HEK293 (cell line): ENCODE measurements at regions not wholly inside any gene's neighbourhood (a gene's known extent, or its start where the extent isn't known, plus 50 kb on each side); places are given as distances from the start of the nearest gene placed in this dataset.

Source experiments
- CTCF ChIA-PET: fragments of 350-600 bp; formaldehyde crosslinking; extraction: SDS; loops from one replicate; lab custom pipeline; 2021; ENCODE audit warnings: antibody characterized with exemption; lab: Yijun Ruan, JAX
- POLR2A ChIA-PET: fragments of 300-600 bp; formaldehyde crosslinking; extraction: SDS; loops from one replicate; lab custom pipeline; 2020; ENCODE audit warnings: antibody characterized with exemption, inconsistent platforms; lab: Yijun Ruan, JAX
- H3K27ac ChIP-seq: fragments of 200-500 bp; sonication (Bioruptor generic); 2 replicates; pipeline ENCODE4 v1.5.1; 2014; ENCODE audit warnings: low read depth, low read length, control low read depth, inconsistent platforms; ENCODE audit errors: extremely low read depth
- H3K36me3 ChIP-seq, 2 experiments: fragments of 200-500 bp in 1 of 2; sonication (Bioruptor generic) in 1 of 2; 1 replicate in 1 of 2; 2 replicates in 1 of 2; pipeline ENCODE4 v1.5.1; 2014 to 2017; ENCODE audit warnings: inconsistent platforms in 2 of 2, low read length in 2 of 2; ENCODE audit not compliant: control insufficient read depth in 2 of 2, insufficient read depth in 1 of 2
- H3K4me1 ChIP-seq: fragments of 200-500 bp; sonication (Bioruptor generic); 2 replicates; pipeline ENCODE4 v1.5.1; 2014; ENCODE audit warnings: mild to moderate bottlenecking, low read length, inconsistent platforms; ENCODE audit not compliant: control insufficient read depth, insufficient read depth
- H3K4me3 ChIP-seq: 2 replicates; pipeline ENCODE4 v1.5.1; 2011; ENCODE audit warnings: low read depth, mild to moderate bottlenecking, control low read depth, low read length, moderate library complexity
- H3K9me3 ChIP-seq: fragments of 200-500 bp; sonication (Bioruptor generic); 2 replicates; pipeline ENCODE4 v1.5.1; 2014; ENCODE audit warnings: low read depth, low read length, inconsistent platforms; ENCODE audit not compliant: control insufficient read depth, insufficient read depth
- HIC1 ChIP-seq: fragments of 450-650 bp; formaldehyde crosslinking; IDR thresholded peaks from 2 replicates; pipeline ENCODE4 v1.5.1; 2016; ENCODE audit warnings: missing biosample characterization, missing genetic modification characterization
- MEIS1 ChIP-seq: sonication (generic); formaldehyde crosslinking; IDR thresholded peaks from 2 replicates; pipeline ENCODE4 v1.8.1; 2022; ENCODE audit warnings: missing genetic modification reagents, mild to moderate bottlenecking, borderline replicate concordance
- PRDM6 ChIP-seq: fragments of 450-650 bp; formaldehyde crosslinking; IDR thresholded peaks from 2 replicates; pipeline ENCODE4 v1.5.1; 2017; ENCODE audit warnings: missing biosample characterization, missing genetic modification characterization
- SCRT2 ChIP-seq: fragments of 450-650 bp; formaldehyde crosslinking; IDR thresholded peaks from 2 replicates; pipeline ENCODE4 v1.5.1; 2016; ENCODE audit warnings: missing biosample characterization, missing genetic modification characterization
- SP3 ChIP-seq: fragments of 450-650 bp; formaldehyde crosslinking; IDR thresholded peaks from 2 replicates; pipeline ENCODE4 v1.5.1; 2016; ENCODE audit warnings: missing biosample characterization, missing genetic modification characterization
- TRIM28 ChIP-seq: IDR thresholded peaks from 2 replicates; pipeline ENCODE4 v1.6.1; 2011; ENCODE audit warnings: low read length, control low read depth, borderline replicate concordance
- ZNF10 ChIP-seq: fragments of 450-650 bp; formaldehyde crosslinking; IDR thresholded peaks from 2 replicates; pipeline ENCODE4 v1.5.1; 2017; ENCODE audit warnings: missing biosample characterization, missing genetic modification characterization
- ZNF184 ChIP-seq: fragments of 450-650 bp; IDR thresholded peaks from 2 replicates; pipeline ENCODE4 v1.5.1; 2018; ENCODE audit warnings: missing biosample characterization, mild to moderate bottlenecking, missing genetic modification characterization
- ZNF280C ChIP-seq: fragments of 450-650 bp; formaldehyde crosslinking; IDR thresholded peaks from 2 replicates; pipeline ENCODE4 v1.5.1; 2016; ENCODE audit warnings: missing biosample characterization, missing genetic modification characterization
- ZNF350 ChIP-seq: fragments of 450-650 bp; formaldehyde crosslinking; IDR thresholded peaks from 2 replicates; pipeline ENCODE4 v1.5.0; 2017; ENCODE audit warnings: missing biosample characterization, mild to moderate bottlenecking, missing genetic modification characterization
- ZNF488 ChIP-seq: fragments of 450-650 bp; formaldehyde crosslinking; IDR thresholded peaks from 2 replicates; pipeline ENCODE4 v1.5.1; 2016; ENCODE audit warnings: missing biosample characterization, missing genetic modification characterization
- ZNF585B ChIP-seq: fragments of 450-650 bp; formaldehyde crosslinking; IDR thresholded peaks from 2 replicates; pipeline ENCODE4 v1.5.1; 2016; ENCODE audit warnings: missing biosample characterization, missing genetic modification characterization
- ZNF747 ChIP-seq: fragments of 450-650 bp; formaldehyde crosslinking; IDR thresholded peaks from 2 replicates; pipeline ENCODE4 v1.5.1; 2016; ENCODE audit warnings: missing biosample characterization, missing genetic modification characterization
- ZNF776 ChIP-seq: fragments of 450-650 bp; formaldehyde crosslinking; IDR thresholded peaks from 2 replicates; pipeline ENCODE4 v1.5.0; 2017; ENCODE audit warnings: missing biosample characterization, missing genetic modification characterization, borderline replicate concordance
- TF ChIP-seq, protein P1 (sequence below): fragments of 450-650 bp; IDR thresholded peaks from 2 replicates; pipeline ENCODE4 v1.5.1; 2018; ENCODE audit warnings: missing biosample characterization, mild to moderate bottlenecking, missing genetic modification characterization

GRCh38 chr18:38520786-38521185 lies 955.2 kb upstream of the CELF4 start:
- Histone ChIP-seq H3K27ac (no peak overlapping the region), H3K4me3 (no peak overlapping the region), H3K36me3 (no peaks in the 10 kb centered on the region), H3K9me3 (no peaks in the 10 kb centered on the region), H3K4me1 (no peaks in the 10 kb centered on the region)
- CTCF ChIA-PET = no interaction called here
- POLR2A ChIA-PET = no interaction called here
- TF ChIP-seq ZNF747 (tag by site-specific recombination) (no peak), ZNF280C (tag by site-specific recombination) (no peak), ZNF776 (tag by site-specific recombination) (no peak), ZNF10 (tag by site-specific recombination) (no peak)
- TF ChIP-seq, all 188 proteins: peak for 0

DNA sequence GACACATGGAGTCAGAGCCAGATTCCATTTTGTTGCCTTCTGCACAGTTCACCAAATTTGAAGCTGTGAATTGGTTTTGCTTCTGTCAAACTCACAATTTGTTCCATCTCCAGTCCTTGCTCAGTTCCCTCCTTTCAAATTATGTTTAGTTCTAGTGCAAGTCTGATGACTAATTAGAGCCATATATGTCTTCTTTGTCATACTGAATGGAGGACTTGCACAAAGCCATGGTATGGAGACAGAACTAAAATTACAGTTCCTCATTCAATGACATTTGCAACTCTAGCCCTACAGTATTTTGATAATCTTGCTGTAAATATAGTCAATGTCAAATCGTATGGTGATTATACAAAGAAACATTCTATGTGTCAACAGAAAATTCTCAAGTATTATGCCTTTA lies 936.9 kb upstream of the CELF4 start:
- POLR2A ChIA-PET = no interaction called here
- Histone ChIP-seq H3K4me3 (no peak overlapping the region), H3K27ac (no peak overlapping the region), H3K36me3 (no peaks in the 10 kb centered on the region), H3K4me1 (no peaks in the 10 kb centered on the region), H3K9me3 (no peaks in the 10 kb centered on the region)
- TF ChIP-seq, protein P1, sequence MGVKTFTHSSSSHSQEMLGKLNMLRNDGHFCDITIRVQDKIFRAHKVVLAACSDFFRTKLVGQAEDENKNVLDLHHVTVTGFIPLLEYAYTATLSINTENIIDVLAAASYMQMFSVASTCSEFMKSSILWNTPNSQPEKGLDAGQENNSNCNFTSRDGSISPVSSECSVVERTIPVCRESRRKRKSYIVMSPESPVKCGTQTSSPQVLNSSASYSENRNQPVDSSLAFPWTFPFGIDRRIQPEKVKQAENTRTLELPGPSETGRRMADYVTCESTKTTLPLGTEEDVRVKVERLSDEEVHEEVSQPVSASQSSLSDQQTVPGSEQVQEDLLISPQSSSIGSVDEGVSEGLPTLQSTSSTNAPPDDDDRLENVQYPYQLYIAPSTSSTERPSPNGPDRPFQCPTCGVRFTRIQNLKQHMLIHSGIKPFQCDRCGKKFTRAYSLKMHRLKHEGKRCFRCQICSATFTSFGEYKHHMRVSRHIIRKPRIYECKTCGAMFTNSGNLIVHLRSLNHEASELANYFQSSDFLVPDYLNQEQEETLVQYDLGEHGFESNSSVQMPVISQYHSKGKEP (tag by site-specific recombination) = no peak
- TF ChIP-seq PRDM6 (no peak), TRIM28 (no peak)
- CTCF ChIA-PET = no interaction called here

- Histone ChIP-seq H3K4me3 (no peak overlapping the region), H3K4me1 (no peaks in the 10 kb centered on the region), H3K9me3 (no peaks in the 10 kb centered on the region), H3K36me3 (no peaks in the 10 kb centered on the region)
- CTCF ChIA-PET = no interaction called here
- TF ChIP-seq ZNF585B (no peak), ZNF184 (tag by site-specific recombination) (no peak), ZNF488 (tag by site-specific recombination) (no peak), SCRT2 (tag by site-specific recombination) (no peak), MEIS1 (CRISPR knock-in tag) (no peak), HIC1 (tag by site-specific recombination) (no peak), ZNF350 (tag by site-specific recombination) (no peak), SP3 (tag by site-specific recombination) (no peak), PRDM6 (no peak)
- TF ChIP-seq, all 188 proteins: peak for 0
- POLR2A ChIA-PET = no interaction called here
- H3K27ac ChIP-seq = no peak overlapping the region
These were observed 931.7 kb upstream of the CELF4 start for GRCh38 chr18:38497266-38497665.
